Mammary epithelial cell (primary cell): ENCODE measurements at regions not wholly inside any gene's neighbourhood (a gene's known extent, or its start where the extent isn't known, plus 50 kb on each side); places are given as distances from the start of the nearest gene placed in this dataset.

Experiments
- CTCF ChIP-seq, 2 donors: IDR thresholded peaks in 1 of 2; conservative IDR thresholded peaks in 1 of 2; 2 replicates each; pipeline ENCODE4 v1.5.1; 2011 to 2012; ENCODE audit warnings: inconsistent platforms in 2 of 2, low read length in 2 of 2, mild to moderate bottlenecking in 2 of 2, control low read depth in 1 of 2, low read depth in 1 of 2; ENCODE audit not compliant: insufficient read depth in 1 of 2; ENCODE audit errors: extremely low read depth in 1 of 2
- EZH2 ChIP-seq: IDR thresholded peaks from 2 replicates; pipeline ENCODE4 v1.6.1; 2012; ENCODE audit warnings: low read length, inconsistent platforms, borderline replicate concordance

- TF ChIP-seq CTCF (conservative IDR thresholded peaks at IDR 0.05 in 1 of 2, IDR thresholded peaks at IDR 0.05 in 1 of 2; ENCODE audit: extremely low read depth in 1 of 2, insufficient read depth in 1 of 2, low read depth in 1 of 2, low read length in 2 of 2) = no peak
- TF ChIP-seq EZH2 = no peak
Measured at GRCh38 chr4:74535512-74535911, 90.6 kb downstream of the AREG start.
